ENCODE measurements at regions not wholly inside any gene's neighbourhood (a gene's known extent, or its start where the extent isn't known, plus 50 kb on each side); places are given as distances from the start of the nearest gene placed in this dataset.

GRCh38 chr3:64805978-64806377 is 118.2 kb upstream of the ADAMTS9 start:
- no peak for DNase-seq
- Mint-ChIP-seq H3K27ac (no peak overlapping the region), H3K36me3 (ENCODE audit: low read depth) (no peaks in the 10 kb centered on the region), H3K4me1 (no peaks in the 10 kb centered on the region), H3K9me3 (no peaks in the 10 kb centered on the region), H3K27me3 (no peaks in the 10 kb centered on the region), H3K4me3 (no peak overlapping the region)
- TF ChIP-seq CTCF (IDR thresholded peaks at IDR 0.05), result no peak
- ChIA-PET POLR2A (no interaction called here), CTCF (no interaction called here)
- no peak for ATAC-seq (ENCODE audit: low read depth)
- intact Hi-C loops (cut with micrococcal nuclease), result no loop called here

DNA sequence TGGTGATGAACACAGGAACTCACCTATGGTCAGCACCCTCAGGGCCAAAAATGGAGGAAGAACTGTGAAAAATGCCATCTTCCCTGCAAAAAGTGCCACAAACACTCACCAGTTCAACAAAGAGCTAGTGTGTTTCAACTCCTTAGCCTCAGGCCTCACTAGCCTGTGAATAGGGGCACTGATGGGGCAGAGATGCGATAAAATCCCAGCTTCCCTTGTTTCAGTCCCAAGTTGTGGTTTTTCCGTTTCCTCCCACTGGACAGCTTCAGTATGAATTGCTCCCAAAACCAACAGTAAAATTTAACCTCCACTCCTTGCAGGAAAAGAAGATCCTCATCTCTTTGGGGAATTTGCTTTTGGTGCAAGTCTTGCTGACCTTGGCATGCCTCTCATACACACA is 117.4 kb upstream of the ADAMTS9 start:
- Mint-ChIP-seq H3K27ac (no peak overlapping the region), H3K4me1 (no peaks in the 10 kb centered on the region), H3K9me3 (no peaks in the 10 kb centered on the region), H3K27me3 (no peaks in the 10 kb centered on the region), H3K4me3 (no peak overlapping the region), H3K36me3 (ENCODE audit: low read depth) (no peaks in the 10 kb centered on the region)
- ChIA-PET CTCF (no interaction called here), POLR2A (no interaction called here)
- TF ChIP-seq CTCF (IDR thresholded peaks at IDR 0.05), result no peak
- intact Hi-C loops (cut with micrococcal nuclease), result no loop called here
- ATAC-seq (ENCODE audit: low read depth), result no peak
- no peak for DNase-seq

GRCh38 chr3:64803469-64803868 is 115.7 kb upstream of the ADAMTS9 start:
- Mint-ChIP-seq H3K4me1 (no peaks in the 10 kb centered on the region), H3K36me3 (ENCODE audit: low read depth) (no peaks in the 10 kb centered on the region), H3K27ac (no peak overlapping the region), H3K4me3 (no peak overlapping the region), H3K27me3 (no peaks in the 10 kb centered on the region), H3K9me3 (peaks cover 2% of the 10 kb centered on the region)
- POLR2A ChIA-PET, result no interaction called here
- no peak for DNase-seq
- intact Hi-C loops (cut with micrococcal nuclease), result no loop called here
- no peak for ATAC-seq (ENCODE audit: low read depth)
- CTCF ChIA-PET, result no interaction called here
- no peak for TF ChIP-seq CTCF (IDR thresholded peaks at IDR 0.05)

GRCh38 chr3:64802460-64802859 is 114.7 kb upstream of the ADAMTS9 start:
- Mint-ChIP-seq H3K4me1 (no peaks in the 10 kb centered on the region), H3K36me3 (ENCODE audit: low read depth) (no peaks in the 10 kb centered on the region), H3K27me3 (no peaks in the 10 kb centered on the region), H3K9me3 (peaks cover 2% of the 10 kb centered on the region), H3K4me3 (no peak overlapping the region), H3K27ac (no peak overlapping the region)
- ATAC-seq (ENCODE audit: low read depth) (no peak), DNase-seq (no peak)
- no peak for TF ChIP-seq CTCF (IDR thresholded peaks at IDR 0.05)
- POLR2A ChIA-PET, result no interaction called here
- intact Hi-C loops (cut with micrococcal nuclease), result no loop called here
- CTCF ChIA-PET, result no interaction called here

DNA sequence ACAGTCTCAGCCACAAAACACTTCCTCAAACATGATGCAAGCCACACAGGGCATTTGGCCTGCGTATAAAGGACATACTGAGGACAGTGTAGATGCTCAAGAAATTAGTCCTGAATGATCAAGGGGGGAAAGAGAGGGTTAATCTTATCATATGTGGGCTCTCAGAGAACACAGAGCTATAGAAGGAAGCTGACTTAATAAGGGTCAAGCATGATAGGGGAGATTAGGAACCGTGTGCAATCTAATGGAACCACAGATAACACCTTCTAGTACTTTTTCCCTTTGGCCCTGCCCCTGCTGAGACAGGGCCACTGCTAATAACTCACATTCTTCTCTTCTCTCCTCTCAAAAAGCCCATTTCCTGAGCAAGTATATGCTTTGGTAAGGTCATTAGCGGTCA is 114.1 kb upstream of the ADAMTS9 start:
- no peaks in the 10 kb centered on the region for H3K36me3 Mint-ChIP-seq (ENCODE audit: low read depth)

More for the DNA sequence above, 114.1 kb upstream of the ADAMTS9 start:
- TF ChIP-seq CTCF (IDR thresholded peaks at IDR 0.05), result no peak
- Mint-ChIP-seq H3K27me3 (no peaks in the 10 kb centered on the region), H3K27ac (no peak overlapping the region), H3K4me1 (no peaks in the 10 kb centered on the region), H3K4me3 (no peak overlapping the region), H3K9me3 (peaks cover 2% of the 10 kb centered on the region)
- POLR2A ChIA-PET, result no interaction called here
- no peak for DNase-seq
- intact Hi-C loops (cut with micrococcal nuclease), result no loop called here
- ATAC-seq (ENCODE audit: low read depth), result no peak
- CTCF ChIA-PET, result no interaction called here
